ENCODE measurements at regions not wholly inside any gene's neighbourhood (a gene's known extent, or its start where the extent isn't known, plus 50 kb on each side); places are given as distances from the start of the nearest gene placed in this dataset.

DNA sequence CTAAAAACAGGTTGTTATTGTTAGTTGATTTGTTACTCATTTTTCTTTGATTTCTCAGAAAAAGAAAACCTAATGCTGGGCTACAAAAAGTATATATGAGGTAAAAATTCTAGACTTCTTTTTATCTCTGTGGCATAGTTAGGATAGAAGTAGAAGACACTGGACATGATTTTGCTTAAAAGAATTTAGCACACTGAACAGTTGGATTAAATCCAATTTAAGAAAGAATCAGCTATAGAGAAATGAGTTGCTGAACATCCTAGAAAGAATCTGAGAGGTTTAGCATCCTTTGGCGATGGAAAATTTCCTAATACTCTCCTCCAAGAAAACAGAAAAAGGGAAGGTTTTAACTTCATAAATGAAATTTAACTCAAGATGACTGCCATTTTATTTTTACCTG lies 259.7 kb downstream of the TBL1XR1 start:
- ChIA-PET CTCF (interaction anchor here (0.7 to 1.6 kb wide), 3 partner anchors 8 to 273 kb away, joined by 3 to 8 read pairs (median 4); no protein-coding TSS in a partner anchor), POLR2A (ENCODE audit: low non-redundant PET) (no interaction called here)
- Histone ChIP-seq H3K4me3 (ENCODE audit: low read depth, low read length, poor library complexity, severe bottlenecking) (no peak overlapping the region), H3K9me3 (ENCODE audit: low read depth, low read length, poor library complexity, severe bottlenecking) (no peaks in the 10 kb centered on the region), H3K27ac (ENCODE audit: low read depth, low read length, poor library complexity, severe bottlenecking) (no peak overlapping the region), H3K27me3 (replicated peaks; ENCODE audit: insufficient read depth, low read depth, low read length, poor library complexity) (no peaks in the 10 kb centered on the region), H3K36me3 (ENCODE audit: insufficient read depth, low read length, poor library complexity, severe bottlenecking) (no peaks in the 10 kb centered on the region), H3K4me1 (ENCODE audit: insufficient read depth, low read length, poor library complexity, severe bottlenecking) (peaks cover 26% of the 10 kb centered on the region)
- no peak for DNase-seq (ENCODE audit: low spot score)
- TF ChIP-seq EZH2 (IDR thresholded peaks at IDR 0.05; ENCODE audit: borderline replicate concordance, low read depth, low read length, poor library complexity, severe bottlenecking): no peak
- TF ChIP-seq, protein P1, sequence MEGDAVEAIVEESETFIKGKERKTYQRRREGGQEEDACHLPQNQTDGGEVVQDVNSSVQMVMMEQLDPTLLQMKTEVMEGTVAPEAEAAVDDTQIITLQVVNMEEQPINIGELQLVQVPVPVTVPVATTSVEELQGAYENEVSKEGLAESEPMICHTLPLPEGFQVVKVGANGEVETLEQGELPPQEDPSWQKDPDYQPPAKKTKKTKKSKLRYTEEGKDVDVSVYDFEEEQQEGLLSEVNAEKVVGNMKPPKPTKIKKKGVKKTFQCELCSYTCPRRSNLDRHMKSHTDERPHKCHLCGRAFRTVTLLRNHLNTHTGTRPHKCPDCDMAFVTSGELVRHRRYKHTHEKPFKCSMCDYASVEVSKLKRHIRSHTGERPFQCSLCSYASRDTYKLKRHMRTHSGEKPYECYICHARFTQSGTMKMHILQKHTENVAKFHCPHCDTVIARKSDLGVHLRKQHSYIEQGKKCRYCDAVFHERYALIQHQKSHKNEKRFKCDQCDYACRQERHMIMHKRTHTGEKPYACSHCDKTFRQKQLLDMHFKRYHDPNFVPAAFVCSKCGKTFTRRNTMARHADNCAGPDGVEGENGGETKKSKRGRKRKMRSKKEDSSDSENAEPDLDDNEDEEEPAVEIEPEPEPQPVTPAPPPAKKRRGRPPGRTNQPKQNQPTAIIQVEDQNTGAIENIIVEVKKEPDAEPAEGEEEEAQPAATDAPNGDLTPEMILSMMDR (conservative IDR thresholded peaks at IDR 0.05; ENCODE audit: low read depth, low read length): no peak
- no TSS peak for BruUV-seq (replicated peaks)
- intact Hi-C loops (cut with micrococcal nuclease; ENCODE audit: unreplicated experiment): loop anchor here (5.0 to 10.0 kb wide), 2 partner anchors 505 to 1447 kb away; no protein-coding TSS in a partner anchor

- DNase-seq (ENCODE audit: low spot score): no peak
- no peaks in the 10 kb centered on the region for H3K36me3 ChIP-seq (ENCODE audit: insufficient read depth, low read length, poor library complexity, severe bottlenecking)
- peaks cover 26% of the 10 kb centered on the region for H3K4me1 ChIP-seq (ENCODE audit: insufficient read depth, low read length, poor library complexity, severe bottlenecking)
- H3K9me3 ChIP-seq (ENCODE audit: low read depth, low read length, poor library complexity, severe bottlenecking): no peaks in the 10 kb centered on the region
- ChIA-PET POLR2A (ENCODE audit: low non-redundant PET) (no interaction called here), CTCF (no interaction called here)
- no peak overlapping the region for H3K27ac ChIP-seq (ENCODE audit: low read depth, low read length, poor library complexity, severe bottlenecking)
- intact Hi-C loops (cut with micrococcal nuclease; ENCODE audit: unreplicated experiment): loop anchor here (5.0 to 10.0 kb wide), 2 partner anchors 503 to 1449 kb away; no protein-coding TSS in a partner anchor
- no peak overlapping the region for H3K4me3 ChIP-seq (ENCODE audit: low read depth, low read length, poor library complexity, severe bottlenecking)
- H3K27me3 ChIP-seq (replicated peaks; ENCODE audit: insufficient read depth, low read depth, low read length, poor library complexity): no peaks in the 10 kb centered on the region
- no TSS peak for BruUV-seq (replicated peaks)
- TF ChIP-seq, protein P1 (conservative IDR thresholded peaks at IDR 0.05; ENCODE audit: low read depth, low read length): no peak
- TF ChIP-seq EZH2 (IDR thresholded peaks at IDR 0.05; ENCODE audit: borderline replicate concordance, low read depth, low read length, poor library complexity, severe bottlenecking): no peak
Observed at GRCh38 chr3:176935194-176935888, 261.9 kb downstream of the TBL1XR1 start.

- CTCF ChIA-PET: no interaction called here
Observed at GRCh38 chr3:176934698-176935097, 262.6 kb downstream of the TBL1XR1 start.

More at GRCh38 chr3:176934698-176935097, 262.6 kb downstream of the TBL1XR1 start:
- no peaks in the 10 kb centered on the region for H3K27me3 ChIP-seq (replicated peaks; ENCODE audit: insufficient read depth, low read depth, low read length, poor library complexity)
- H3K9me3 ChIP-seq (ENCODE audit: low read depth, low read length, poor library complexity, severe bottlenecking): no peaks in the 10 kb centered on the region
- no peak for DNase-seq (ENCODE audit: low spot score)
- no peak overlapping the region for H3K27ac ChIP-seq (ENCODE audit: low read depth, low read length, poor library complexity, severe bottlenecking)
- peaks cover 26% of the 10 kb centered on the region for H3K4me1 ChIP-seq (ENCODE audit: insufficient read depth, low read length, poor library complexity, severe bottlenecking)
- POLR2A ChIA-PET (ENCODE audit: low non-redundant PET): no interaction called here
- BruUV-seq (replicated peaks): no TSS peak
- TF ChIP-seq, protein P1 (conservative IDR thresholded peaks at IDR 0.05; ENCODE audit: low read depth, low read length): no peak
- TF ChIP-seq EZH2 (IDR thresholded peaks at IDR 0.05; ENCODE audit: borderline replicate concordance, low read depth, low read length, poor library complexity, severe bottlenecking): no peak
- no peak overlapping the region for H3K4me3 ChIP-seq (ENCODE audit: low read depth, low read length, poor library complexity, severe bottlenecking)
- H3K36me3 ChIP-seq (ENCODE audit: insufficient read depth, low read length, poor library complexity, severe bottlenecking): no peaks in the 10 kb centered on the region
- intact Hi-C loops (cut with micrococcal nuclease; ENCODE audit: unreplicated experiment): loop anchor here (5.0 to 10.0 kb wide), 2 partner anchors 502 to 1450 kb away; no protein-coding TSS in a partner anchor
